ENCODE measurements at regions not wholly inside any gene's neighbourhood (a gene's known extent, or its start where the extent isn't known, plus 50 kb on each side); places are given as distances from the start of the nearest gene placed in this dataset.

GRCh38 chr11:88035271-88035670 is 140.0 kb downstream of the RAB38 start:
- no peak overlapping the region for H3K4me3 ChIP-seq (ENCODE audit: low read depth, low read length)
- TF ChIP-seq CTCF (IDR thresholded peaks at IDR 0.05; ENCODE audit: insufficient read depth, low read length, missing control alignments), result no peak
- ChIA-PET POLR2A (no interaction called here), CTCF (no interaction called here)
- DNase-seq (ENCODE audit: low read depth, low spot score), result no peak

- CTCF ChIA-PET, result interaction anchor here (1.3 to 4.7 kb wide), 11 partner anchors 8 to 643 kb away, joined by 3 to 94 read pairs (median 9); no protein-coding TSS in a partner anchor
- DNase-seq (ENCODE audit: low read depth, low spot score), result no peak
- POLR2A ChIA-PET, result no interaction called here
- TF ChIP-seq CTCF (IDR thresholded peaks at IDR 0.05; ENCODE audit: insufficient read depth, low read length, missing control alignments), result no peak
- no peak overlapping the region for H3K4me3 ChIP-seq (ENCODE audit: low read depth, low read length)
Measured at GRCh38 chr11:88017666-88018065, 157.6 kb downstream of the RAB38 start.

DNA sequence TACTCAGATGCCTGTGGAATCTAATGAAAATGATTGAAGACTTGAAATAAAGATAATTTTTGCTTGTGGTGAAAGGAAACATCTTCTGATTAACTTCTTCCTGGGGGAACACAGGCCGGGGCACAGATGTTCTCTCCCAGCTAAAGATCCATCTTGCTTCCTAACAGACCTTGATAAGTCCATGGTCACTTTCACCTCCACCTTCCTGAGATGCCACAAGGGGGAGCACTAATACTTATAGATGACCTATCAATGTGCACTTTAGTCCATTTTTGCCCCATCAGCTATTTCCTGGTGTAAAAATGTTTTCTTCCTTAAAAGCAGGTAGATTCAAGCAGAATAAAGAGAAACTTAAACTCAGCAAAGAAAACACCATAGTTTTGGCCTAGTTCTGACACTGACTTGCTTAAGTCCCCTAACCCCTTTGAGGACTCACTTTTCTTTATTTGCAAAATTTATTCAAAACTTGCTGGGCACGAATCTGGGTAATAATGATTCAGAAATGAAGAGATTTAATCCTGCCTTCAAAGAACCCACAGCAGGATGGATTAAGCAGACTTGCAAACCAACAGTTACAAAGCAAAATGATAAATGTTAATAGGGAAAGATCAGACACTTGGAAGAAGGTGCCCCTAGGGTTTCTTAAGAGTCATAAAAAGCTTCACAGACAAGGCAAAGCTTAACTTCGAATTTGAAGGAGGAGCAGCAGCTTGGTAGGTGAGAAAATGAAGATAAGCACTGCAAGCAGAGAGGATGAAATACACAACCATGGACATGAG is 158.7 kb downstream of the RAB38 start:
- peak; percentile 68 for TF ChIP-seq CTCF (IDR thresholded peaks at IDR 0.05; ENCODE audit: insufficient read depth, low read length, missing control alignments)
- DNase-seq (ENCODE audit: low read depth, low spot score), result peak; percentile 55
- no peak overlapping the region for H3K4me3 ChIP-seq (ENCODE audit: low read depth, low read length)
- CTCF ChIA-PET, result interaction anchor here (0.8 to 4.7 kb wide), 29 partner anchors 7 to 717 kb away, joined by 3 to 94 read pairs (median 4); no protein-coding TSS in a partner anchor
- POLR2A ChIA-PET, result no interaction called here

DNA sequence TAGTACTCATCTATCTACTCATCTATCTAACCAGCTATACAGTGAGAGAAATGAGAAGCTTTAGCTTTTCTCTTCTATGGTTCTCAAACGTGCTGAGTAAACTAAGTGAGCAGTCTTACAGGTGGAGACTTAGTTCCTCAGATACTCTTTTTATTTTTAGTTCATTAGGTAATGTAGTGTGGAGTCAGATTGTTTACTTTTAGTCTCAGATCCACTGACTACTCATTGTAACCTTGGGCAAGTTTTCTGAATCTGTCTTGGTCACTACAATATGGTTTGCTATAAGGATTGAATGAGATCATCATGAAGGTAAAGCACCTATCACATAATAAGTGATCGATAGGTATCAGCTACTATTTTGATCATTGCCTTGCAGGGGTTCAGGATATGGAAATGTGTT is 160.1 kb downstream of the RAB38 start:
- DNase-seq (ENCODE audit: low read depth, low spot score), result no peak
- CTCF ChIA-PET, result interaction anchor here (1.0 to 4.7 kb wide), 12 partner anchors 9 to 664 kb away, joined by 3 to 94 read pairs (median 5); no protein-coding TSS in a partner anchor
- TF ChIP-seq CTCF (IDR thresholded peaks at IDR 0.05; ENCODE audit: insufficient read depth, low read length, missing control alignments), result no peak
- POLR2A ChIA-PET, result no interaction called here
- no peak overlapping the region for H3K4me3 ChIP-seq (ENCODE audit: low read depth, low read length)

DNA sequence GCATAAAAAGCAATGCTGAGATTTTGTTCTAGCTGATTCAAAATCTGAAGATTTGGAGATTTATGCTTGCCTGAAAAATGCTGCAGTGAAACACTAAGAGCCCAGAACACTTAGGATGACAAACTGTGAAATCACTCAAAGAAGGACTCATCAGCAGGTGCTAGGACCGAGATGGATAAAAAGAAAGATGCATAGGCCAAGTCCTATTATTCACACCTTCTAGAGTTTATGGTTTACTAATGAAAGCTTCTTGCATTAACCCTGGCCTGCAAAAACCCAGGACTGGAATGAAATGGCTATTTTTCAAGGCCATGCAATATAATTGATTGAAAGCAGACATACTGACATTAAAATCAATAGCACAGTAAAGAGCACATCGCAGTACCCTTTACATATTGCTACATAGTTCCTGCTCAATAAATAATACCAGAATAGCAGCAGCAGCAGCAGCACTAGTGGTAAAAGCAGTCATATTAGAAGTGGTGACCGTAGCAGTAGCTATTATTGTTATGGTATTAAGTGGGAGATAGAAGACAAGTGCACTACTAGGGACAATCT is 161.7 kb downstream of the RAB38 start:
- ChIA-PET CTCF (interaction anchor here (0.6 to 1.5 kb wide), 3 partner anchors 528 to 876 kb away, joined by 3 to 5 read pairs (median 4); no protein-coding TSS in a partner anchor), POLR2A (no interaction called here)
- no peak overlapping the region for H3K4me3 ChIP-seq (ENCODE audit: low read depth, low read length)
- no peak for TF ChIP-seq CTCF (IDR thresholded peaks at IDR 0.05; ENCODE audit: insufficient read depth, low read length, missing control alignments)
- no peak for DNase-seq (ENCODE audit: low read depth, low spot score)

DNA sequence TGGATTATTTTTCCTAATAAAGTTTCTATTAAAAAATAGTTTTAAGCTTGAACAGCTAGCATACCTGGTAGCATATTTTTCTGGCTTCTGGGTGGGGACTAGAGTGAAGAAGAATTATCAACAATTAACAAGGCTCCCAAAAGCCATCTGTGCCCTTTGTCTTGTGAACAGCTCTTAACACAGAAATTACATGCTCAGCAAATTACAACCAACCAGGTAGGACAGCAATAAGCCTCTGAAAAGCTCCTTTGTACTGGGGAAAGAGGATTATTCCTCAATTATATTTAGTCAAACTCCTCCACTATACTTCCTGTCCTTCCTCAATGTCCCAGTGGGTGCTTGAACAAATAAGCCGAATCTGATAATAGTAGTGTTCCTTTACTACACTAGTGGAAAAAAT is 162.8 kb downstream of the RAB38 start:
- POLR2A ChIA-PET, result no interaction called here
- H3K4me3 ChIP-seq (ENCODE audit: low read depth, low read length), result no peak overlapping the region
- no peak for TF ChIP-seq CTCF (IDR thresholded peaks at IDR 0.05; ENCODE audit: insufficient read depth, low read length, missing control alignments)
- no peak for DNase-seq (ENCODE audit: low read depth, low spot score)
- CTCF ChIA-PET, result interaction anchor here (1.1 to 1.5 kb wide), 2 partner anchors 531 to 541 kb away, joined by 4 read pairs; no protein-coding TSS in a partner anchor

Measured in AG04449 (cell line).